Neural crest cell (in vitro differentiated cells): ENCODE measurements at regions not wholly inside any gene's neighbourhood (a gene's known extent, or its start where the extent isn't known, plus 50 kb on each side); places are given as distances from the start of the nearest gene placed in this dataset.

Source experiments
- DNase-seq: peaks from one replicate; pipeline ENCODE4 v3.0.0; 2021; ENCODE audit warnings: low read depth, mixed read lengths, low spot score
- H3K27ac Mint-ChIP-seq: one replicate; pipeline ENCODE4 v1.8.0; 2021; ENCODE audit warnings: mild to moderate bottlenecking, mixed read lengths; ENCODE audit not compliant: unreplicated experiment
- H3K27me3 Mint-ChIP-seq: 2 replicates; pipeline ENCODE4 v1.8.0; 2021; ENCODE audit warnings: low read depth, mild to moderate bottlenecking, mixed read lengths
- H3K36me3 Mint-ChIP-seq: 2 replicates; pipeline ENCODE4 v1.8.0; 2021; ENCODE audit warnings: low read depth, mild to moderate bottlenecking, mixed read lengths
- H3K4me1 Mint-ChIP-seq: 2 replicates; pipeline ENCODE4 v1.8.0; 2021; ENCODE audit warnings: mixed read lengths
- H3K4me3 Mint-ChIP-seq: one replicate; pipeline ENCODE4 v1.8.0; 2021; ENCODE audit warnings: mild to moderate bottlenecking, mixed read lengths
- H3K9me3 Mint-ChIP-seq: 2 replicates; pipeline ENCODE4 v1.8.0; 2021; ENCODE audit warnings: mixed read lengths
- TF ChIP-seq, protein P1 (sequence below): fragments of 200-600 bp; sonication (generic); conservative IDR thresholded peaks from 2 replicates; pipeline ENCODE4 v1.5.0; 2021; ENCODE audit warnings: antibody characterized with exemption, mild to moderate bottlenecking

DNA sequence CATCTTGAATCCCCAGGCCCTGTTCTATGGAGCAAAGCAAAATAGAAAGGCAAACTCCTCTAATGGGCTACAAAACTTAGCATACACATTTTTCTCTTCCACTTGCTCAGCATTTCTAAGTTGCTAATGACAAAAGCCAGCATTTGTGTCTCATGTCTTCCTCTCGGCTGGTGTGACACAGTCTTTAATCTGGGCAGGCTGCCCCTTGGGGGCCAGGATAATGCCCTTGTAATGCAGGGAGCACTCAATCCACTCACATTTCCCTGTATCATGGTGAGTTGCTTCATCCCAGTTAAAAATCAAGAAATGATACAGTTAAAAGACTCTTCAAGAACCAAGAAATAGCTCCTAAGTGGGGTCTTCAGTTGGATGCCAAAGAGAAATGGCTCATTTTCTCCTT, 109.1 kb upstream of the FBXO11 start:
- Mint-ChIP-seq H3K27ac (no peak overlapping the region), H3K9me3 (peaks cover 6% of the 10 kb centered on the region), H3K4me3 (no peak overlapping the region), H3K36me3 (no peaks in the 10 kb centered on the region), H3K27me3 (no peaks in the 10 kb centered on the region), H3K4me1 (no peaks in the 10 kb centered on the region)
- DNase-seq, result no peak
- TF ChIP-seq, protein P1, sequence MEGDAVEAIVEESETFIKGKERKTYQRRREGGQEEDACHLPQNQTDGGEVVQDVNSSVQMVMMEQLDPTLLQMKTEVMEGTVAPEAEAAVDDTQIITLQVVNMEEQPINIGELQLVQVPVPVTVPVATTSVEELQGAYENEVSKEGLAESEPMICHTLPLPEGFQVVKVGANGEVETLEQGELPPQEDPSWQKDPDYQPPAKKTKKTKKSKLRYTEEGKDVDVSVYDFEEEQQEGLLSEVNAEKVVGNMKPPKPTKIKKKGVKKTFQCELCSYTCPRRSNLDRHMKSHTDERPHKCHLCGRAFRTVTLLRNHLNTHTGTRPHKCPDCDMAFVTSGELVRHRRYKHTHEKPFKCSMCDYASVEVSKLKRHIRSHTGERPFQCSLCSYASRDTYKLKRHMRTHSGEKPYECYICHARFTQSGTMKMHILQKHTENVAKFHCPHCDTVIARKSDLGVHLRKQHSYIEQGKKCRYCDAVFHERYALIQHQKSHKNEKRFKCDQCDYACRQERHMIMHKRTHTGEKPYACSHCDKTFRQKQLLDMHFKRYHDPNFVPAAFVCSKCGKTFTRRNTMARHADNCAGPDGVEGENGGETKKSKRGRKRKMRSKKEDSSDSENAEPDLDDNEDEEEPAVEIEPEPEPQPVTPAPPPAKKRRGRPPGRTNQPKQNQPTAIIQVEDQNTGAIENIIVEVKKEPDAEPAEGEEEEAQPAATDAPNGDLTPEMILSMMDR, result no peak

DNA sequence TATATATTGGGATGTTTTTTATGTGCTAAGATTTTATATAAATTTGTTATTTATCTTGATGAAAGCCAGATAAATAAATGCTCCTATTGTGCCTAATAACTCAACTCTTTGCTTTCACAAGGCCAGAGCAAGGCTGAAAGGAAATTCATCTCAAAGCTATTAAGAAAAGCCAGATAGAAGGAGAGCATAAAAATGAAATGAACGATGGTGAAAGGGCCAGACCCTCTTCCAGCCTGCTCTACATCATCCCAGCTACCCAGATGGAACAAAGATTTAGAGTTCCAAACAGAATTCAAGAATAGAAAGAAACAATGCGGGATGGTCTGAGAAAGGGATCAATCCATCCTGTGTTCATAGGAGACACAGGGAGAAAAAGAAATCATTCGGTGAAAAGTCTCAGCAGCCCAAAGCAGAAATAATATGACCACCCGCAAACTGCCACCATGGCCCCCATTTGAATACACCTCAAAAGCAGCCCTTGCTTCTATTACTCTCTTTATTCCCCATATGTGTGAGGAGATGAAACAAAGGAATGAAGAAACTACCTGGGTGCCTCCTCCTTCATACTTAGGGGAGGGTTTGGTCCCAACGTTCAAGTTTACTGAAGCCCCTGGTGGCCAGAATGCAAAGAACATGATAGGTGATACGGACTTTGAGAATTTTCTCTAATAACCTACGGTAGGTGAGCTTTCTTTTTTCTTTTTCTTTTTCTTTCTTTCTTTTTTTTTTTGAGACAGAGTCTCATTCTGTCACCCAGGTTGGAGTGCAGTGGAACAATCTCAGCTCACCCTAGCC, 110.1 kb upstream of the FBXO11 start:
- H3K27ac Mint-ChIP-seq, result no peak overlapping the region
- H3K27me3 Mint-ChIP-seq, result no peaks in the 10 kb centered on the region
- H3K36me3 Mint-ChIP-seq, result no peaks in the 10 kb centered on the region
- no peaks in the 10 kb centered on the region for H3K4me1 Mint-ChIP-seq
- no peak for DNase-seq
- no peak overlapping the region for H3K4me3 Mint-ChIP-seq
- peaks cover 6% of the 10 kb centered on the region for H3K9me3 Mint-ChIP-seq
- TF ChIP-seq, protein P1, result peak; percentile 51

DNA sequence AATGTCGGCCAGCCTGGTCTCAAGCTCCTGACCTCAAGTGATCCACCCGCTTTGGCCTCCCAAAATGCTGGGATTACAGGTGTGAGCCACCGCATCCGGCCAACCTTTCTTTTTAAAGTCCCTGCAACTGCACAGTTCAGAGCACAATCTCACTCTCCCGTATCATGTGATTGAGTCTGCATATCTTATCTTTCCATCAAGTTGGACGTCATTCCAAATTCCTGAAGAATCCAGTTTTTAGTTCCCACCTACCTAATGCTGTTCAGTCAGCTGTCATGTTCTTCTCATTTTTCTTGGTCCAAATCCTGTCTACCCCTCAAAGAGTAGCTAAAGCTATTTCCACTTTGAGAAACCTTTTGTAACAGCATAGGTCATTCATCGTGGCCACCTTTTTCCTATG, 110.8 kb upstream of the FBXO11 start:
- no peaks in the 10 kb centered on the region for H3K4me1 Mint-ChIP-seq
- H3K9me3 Mint-ChIP-seq, result peaks cover 6% of the 10 kb centered on the region
- DNase-seq, result no peak
- TF ChIP-seq, protein P1, result no peak
- no peak overlapping the region for H3K4me3 Mint-ChIP-seq
- no peaks in the 10 kb centered on the region for H3K36me3 Mint-ChIP-seq
- H3K27me3 Mint-ChIP-seq, result no peaks in the 10 kb centered on the region
- no peak overlapping the region for H3K27ac Mint-ChIP-seq

DNA sequence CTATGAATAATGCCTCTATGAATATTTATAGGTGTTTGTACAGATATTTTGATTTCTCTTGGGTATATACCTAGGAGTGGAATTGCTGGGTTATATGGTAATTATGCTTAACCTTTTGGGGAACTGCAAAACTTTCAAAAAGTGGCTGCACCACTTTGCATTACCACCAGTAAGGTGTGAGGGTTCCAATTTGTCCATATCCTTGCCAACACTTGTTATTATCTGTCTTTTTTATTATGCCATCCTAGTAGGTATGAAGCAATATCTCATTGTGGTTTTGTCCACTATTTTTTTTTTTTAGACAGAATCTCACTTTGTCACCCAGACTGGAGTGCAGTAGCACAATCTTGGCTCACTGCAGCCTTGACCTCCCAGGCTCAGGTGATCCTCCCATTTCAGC, 112.2 kb upstream of the FBXO11 start:
- Mint-ChIP-seq H3K9me3 (peaks cover 6% of the 10 kb centered on the region), H3K36me3 (no peaks in the 10 kb centered on the region), H3K4me1 (no peaks in the 10 kb centered on the region), H3K27me3 (no peaks in the 10 kb centered on the region), H3K4me3 (no peak overlapping the region), H3K27ac (no peak overlapping the region)
- no peak for DNase-seq
- TF ChIP-seq, protein P1, result no peak

DNA sequence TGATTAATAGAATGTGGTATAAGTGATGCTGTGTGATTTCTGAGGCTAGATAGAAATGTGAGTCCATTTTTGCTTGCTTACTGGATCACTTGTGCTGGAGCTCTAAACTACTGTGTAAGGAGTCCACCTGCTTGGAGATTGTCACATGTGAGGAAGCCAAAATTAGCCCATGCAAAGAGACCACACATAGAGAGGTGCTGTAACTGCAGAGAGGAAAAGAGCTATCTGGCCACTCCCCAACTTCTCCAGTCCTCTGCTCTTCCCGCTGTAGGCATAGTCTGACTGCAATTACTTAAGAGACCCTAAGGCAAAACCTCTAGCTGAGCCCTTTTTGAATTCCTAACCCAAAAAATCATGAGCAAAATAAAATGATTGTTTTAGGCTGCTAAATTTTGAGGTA, 120.6 kb upstream of the FBXO11 start:
- TF ChIP-seq, protein P1, result no peak
- no peaks in the 10 kb centered on the region for H3K4me1 Mint-ChIP-seq
- H3K27ac Mint-ChIP-seq, result no peak overlapping the region
- no peaks in the 10 kb centered on the region for H3K27me3 Mint-ChIP-seq
- no peaks in the 10 kb centered on the region for H3K36me3 Mint-ChIP-seq
- peaks cover 2% of the 10 kb centered on the region for H3K9me3 Mint-ChIP-seq
- H3K4me3 Mint-ChIP-seq, result no peak overlapping the region
- DNase-seq, result no peak
